ENCODE measurements at regions not wholly inside any gene's neighbourhood (a gene's known extent, or its start where the extent isn't known, plus 50 kb on each side); places are given as distances from the start of the nearest gene placed in this dataset.

DNA sequence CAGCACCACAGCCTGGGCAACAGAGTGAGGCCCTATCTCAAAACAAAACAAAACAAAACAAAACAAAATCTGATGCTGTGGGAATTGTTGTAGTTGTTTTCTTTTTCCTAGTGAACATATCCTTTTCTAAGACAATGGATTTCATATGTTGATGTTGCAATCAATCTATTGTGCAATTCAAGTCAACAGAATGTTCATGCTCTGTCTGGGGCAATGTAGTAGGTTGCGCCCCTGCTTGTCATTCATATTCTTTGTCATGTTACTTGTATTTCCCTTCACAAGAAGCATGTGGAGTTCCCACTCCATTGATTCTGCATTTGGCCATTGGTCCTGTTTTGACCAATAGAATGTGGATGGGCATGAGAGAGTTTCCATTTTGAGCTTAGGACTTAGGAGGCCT lies 223.9 kb downstream of the DUSP10 start:
- H3K27me3 ChIP-seq, result no peaks in the 10 kb centered on the region
- no peaks in the 10 kb centered on the region for H3K9me3 ChIP-seq
- WGBS, 2 donors, result 89 to 100% methylated on average over 1 of the region's 1 CpG
- H3K4me3 ChIP-seq, result no peak overlapping the region
- no peaks in the 10 kb centered on the region for H3K36me3 ChIP-seq
- H3K27ac ChIP-seq, result no peak overlapping the region
- intact Hi-C loops (cut with DNase I), result no loop called here
- no peak for DNase-seq
- ATAC-seq, result no peak
- TF ChIP-seq, protein P1, sequence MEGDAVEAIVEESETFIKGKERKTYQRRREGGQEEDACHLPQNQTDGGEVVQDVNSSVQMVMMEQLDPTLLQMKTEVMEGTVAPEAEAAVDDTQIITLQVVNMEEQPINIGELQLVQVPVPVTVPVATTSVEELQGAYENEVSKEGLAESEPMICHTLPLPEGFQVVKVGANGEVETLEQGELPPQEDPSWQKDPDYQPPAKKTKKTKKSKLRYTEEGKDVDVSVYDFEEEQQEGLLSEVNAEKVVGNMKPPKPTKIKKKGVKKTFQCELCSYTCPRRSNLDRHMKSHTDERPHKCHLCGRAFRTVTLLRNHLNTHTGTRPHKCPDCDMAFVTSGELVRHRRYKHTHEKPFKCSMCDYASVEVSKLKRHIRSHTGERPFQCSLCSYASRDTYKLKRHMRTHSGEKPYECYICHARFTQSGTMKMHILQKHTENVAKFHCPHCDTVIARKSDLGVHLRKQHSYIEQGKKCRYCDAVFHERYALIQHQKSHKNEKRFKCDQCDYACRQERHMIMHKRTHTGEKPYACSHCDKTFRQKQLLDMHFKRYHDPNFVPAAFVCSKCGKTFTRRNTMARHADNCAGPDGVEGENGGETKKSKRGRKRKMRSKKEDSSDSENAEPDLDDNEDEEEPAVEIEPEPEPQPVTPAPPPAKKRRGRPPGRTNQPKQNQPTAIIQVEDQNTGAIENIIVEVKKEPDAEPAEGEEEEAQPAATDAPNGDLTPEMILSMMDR (IDR thresholded peaks at IDR 0.05), result no peak
- no peak for FAIRE-seq
- no peaks in the 10 kb centered on the region for H3K4me1 ChIP-seq

DNA sequence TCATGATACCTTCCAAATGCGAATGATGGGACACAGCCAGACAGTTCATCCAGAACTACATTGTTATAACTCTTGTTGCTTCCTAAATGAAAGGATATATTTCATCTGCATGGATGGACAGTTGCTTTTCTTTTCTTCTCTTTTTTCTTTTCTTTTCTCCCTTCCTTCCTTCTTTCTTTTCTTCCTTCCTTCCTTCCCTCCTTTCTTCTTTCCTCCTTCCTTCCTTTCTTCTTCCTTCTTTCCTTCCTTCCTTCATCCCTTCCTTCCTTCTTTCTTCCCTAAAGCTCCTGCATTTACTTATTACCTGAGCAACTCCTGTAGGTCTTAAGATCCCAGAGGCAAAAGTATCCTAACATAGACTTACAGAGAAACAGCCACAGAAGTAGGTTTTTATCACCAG lies 221.6 kb downstream of the DUSP10 start:
- FAIRE-seq (no peak), ATAC-seq (no peak), DNase-seq (no peak)
- H3K36me3 ChIP-seq, result no peaks in the 10 kb centered on the region
- no peaks in the 10 kb centered on the region for H3K27me3 ChIP-seq
- TF ChIP-seq, protein P1 (IDR thresholded peaks at IDR 0.05), result no peak
- no peak overlapping the region for H3K27ac ChIP-seq
- H3K4me1 ChIP-seq, result no peaks in the 10 kb centered on the region
- WGBS, 2 donors, result 71 to 74% methylated on average over 1 of the region's 1 CpG
- H3K4me3 ChIP-seq, result no peak overlapping the region
- H3K9me3 ChIP-seq, result no peaks in the 10 kb centered on the region
- intact Hi-C loops (cut with DNase I), result no loop called here

DNA sequence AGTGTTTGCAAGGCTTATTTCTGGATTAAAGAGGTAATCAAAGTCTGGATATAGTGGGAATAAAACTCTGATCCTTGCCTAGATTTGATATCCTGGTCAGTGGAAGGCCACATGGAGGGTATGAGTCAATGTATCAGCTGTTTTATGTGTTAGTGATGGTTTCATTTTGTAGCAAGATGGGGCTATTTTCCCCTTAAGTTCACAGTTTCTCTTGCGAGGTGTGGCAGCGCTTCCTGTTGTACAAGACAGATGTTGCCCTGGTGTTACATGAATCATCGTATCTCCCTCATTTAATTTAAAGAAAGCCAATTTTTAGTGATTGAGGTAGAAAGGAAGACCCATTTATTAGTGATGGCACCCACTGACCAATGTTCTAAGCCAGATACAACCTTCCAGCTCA lies 220.2 kb downstream of the DUSP10 start:
- H3K9me3 ChIP-seq, result no peaks in the 10 kb centered on the region
- no peaks in the 10 kb centered on the region for H3K36me3 ChIP-seq
- FAIRE-seq (no peak), DNase-seq (no peak), ATAC-seq (no peak)
- TF ChIP-seq, protein P1 (IDR thresholded peaks at IDR 0.05), result no peak
- intact Hi-C loops (cut with DNase I), result no loop called here
- H3K4me1 ChIP-seq, result no peaks in the 10 kb centered on the region
- whole genome bisulfite sequencing, 2 donors, result 84 to 90% methylated on average over 3 of the region's 3 CpGs
- no peaks in the 10 kb centered on the region for H3K27me3 ChIP-seq
- no peak overlapping the region for H3K27ac ChIP-seq
- no peak overlapping the region for H3K4me3 ChIP-seq

DNA sequence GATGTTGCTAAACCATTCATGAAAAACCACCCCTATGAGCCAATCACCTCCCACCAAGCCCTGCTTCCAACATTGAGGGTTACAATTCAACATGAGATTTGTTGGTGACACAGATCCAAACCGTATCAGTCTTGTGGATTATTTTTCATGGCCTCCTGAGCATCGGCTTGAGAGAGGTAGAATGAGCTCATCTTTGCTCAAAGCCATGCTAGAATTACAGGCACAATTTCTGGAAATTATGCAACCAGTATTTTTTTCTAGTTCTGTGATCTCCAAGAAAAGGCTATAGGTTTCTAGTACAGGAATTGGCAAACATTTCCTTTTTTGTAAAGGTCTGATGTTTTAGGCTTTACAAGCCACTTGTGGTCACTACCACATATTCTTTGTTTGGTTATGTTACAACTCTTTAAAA lies 219.4 kb downstream of the DUSP10 start:
- TF ChIP-seq, protein P1 (IDR thresholded peaks at IDR 0.05), result no peak
- Histone ChIP-seq H3K27ac (no peak overlapping the region), H3K9me3 (no peaks in the 10 kb centered on the region), H3K4me3 (no peak overlapping the region), H3K4me1 (no peaks in the 10 kb centered on the region), H3K36me3 (no peaks in the 10 kb centered on the region), H3K27me3 (no peaks in the 10 kb centered on the region)
- no peak for ATAC-seq
- intact Hi-C loops (cut with DNase I), result no loop called here
- 76 to 79% methylated on average over 2 of the region's 2 CpGs for WGBS, 2 donors
- no peak for DNase-seq
- FAIRE-seq, result no peak

DNA sequence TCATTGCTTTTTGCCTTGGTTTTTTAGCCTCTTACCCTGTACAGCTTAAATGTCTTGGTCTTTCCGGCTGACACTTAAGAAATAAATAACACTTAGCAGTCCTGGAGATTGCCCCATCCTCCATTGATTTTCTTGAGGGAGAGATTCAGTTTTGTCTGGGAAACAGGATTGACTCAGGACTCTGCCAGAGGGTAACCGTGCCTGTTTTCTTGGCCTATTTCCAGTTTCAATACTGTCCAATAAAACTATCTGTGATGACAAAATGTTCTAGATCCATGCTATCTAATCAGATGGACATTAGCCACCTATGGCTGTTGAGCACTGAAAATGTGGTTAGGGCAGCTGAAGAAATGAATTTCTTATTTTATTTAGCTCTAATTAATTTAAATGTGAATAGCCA lies 216.1 kb downstream of the DUSP10 start:
- intact Hi-C loops (cut with DNase I), result no loop called here
- no peak for DNase-seq
- Histone ChIP-seq H3K27me3 (no peaks in the 10 kb centered on the region), H3K27ac (no peak overlapping the region), H3K4me3 (no peak overlapping the region), H3K9me3 (no peaks in the 10 kb centered on the region), H3K4me1 (no peaks in the 10 kb centered on the region), H3K36me3 (no peaks in the 10 kb centered on the region)
- no peak for ATAC-seq
- WGBS, 2 donors, result 34 to 42% methylated on average over 2 of the region's 2 CpGs
- no peak for FAIRE-seq
- TF ChIP-seq, protein P1 (IDR thresholded peaks at IDR 0.05), result no peak
